IMR-90 (cell line): ENCODE measurements at regions not wholly inside any gene's neighbourhood (a gene's known extent, or its start where the extent isn't known, plus 50 kb on each side); places are given as distances from the start of the nearest gene placed in this dataset.

Source experiments
- CHD1 ChIP-seq: IDR thresholded peaks from 2 replicates; pipeline ENCODE4 v1.6.1; 2012; ENCODE audit warnings: low read depth, low read length, improper control_type of control experiment
- CTCF ChIP-seq: conservative IDR thresholded peaks from 2 replicates; pipeline ENCODE4 v1.5.1; 2012; ENCODE audit warnings: mild to moderate bottlenecking, low read depth, low read length, improper control_type of control experiment

- no peak for TF ChIP-seq CTCF
- TF ChIP-seq CHD1 = no peak
Observed at GRCh38 chr12:60324746-60325145, 728.9 kb downstream of the SLC16A7 start.
